GM19467 (cell line): ENCODE measurements at regions not wholly inside any gene's neighbourhood (a gene's known extent, or its start where the extent isn't known, plus 50 kb on each side); places are given as distances from the start of the nearest gene placed in this dataset.

Experiments used
- ATAC-seq: cut with Tn5 transposase; IDR thresholded peaks from one replicate; pipeline ENCODE4 v1.9.1; 2021; ENCODE audit warnings: mild to moderate bottlenecking, moderate library complexity; ENCODE audit not compliant: unreplicated experiment

- no peak for ATAC-seq
Measured at GRCh38 chr20:24862606-24863005, 86.5 kb upstream of the CST7 start.

- no peak for ATAC-seq
Measured at GRCh38 chr20:24863356-24863755, 85.7 kb upstream of the CST7 start.

- ATAC-seq: no peak
Measured at GRCh38 chr20:24866008-24866407, 83.1 kb upstream of the CST7 start.

GRCh38 chr20:24866742-24867141, 82.3 kb upstream of the CST7 start:
- no peak for ATAC-seq

GRCh38 chr20:24867556-24867955, 81.5 kb upstream of the CST7 start:
- ATAC-seq: no peak

- no peak for ATAC-seq
Measured at GRCh38 chr20:24868396-24868927, 80.6 kb upstream of the CST7 start.

- ATAC-seq: no peak
Measured at GRCh38 chr20:24868959-24869358, 80.1 kb upstream of the CST7 start.

GRCh38 chr20:24870057-24870456, 79.0 kb upstream of the CST7 start:
- ATAC-seq: no peak

GRCh38 chr20:24870881-24871280, 78.2 kb upstream of the CST7 start:
- ATAC-seq: peak; percentile 39

GRCh38 chr20:24871480-24872213, 77.4 kb upstream of the CST7 start:
- no peak for ATAC-seq

GRCh38 chr20:24872291-24873024, 76.6 kb upstream of the CST7 start:
- peak; percentile 55 for ATAC-seq

- ATAC-seq: no peak
Measured at GRCh38 chr20:24873025-24873620, 75.9 kb upstream of the CST7 start.

- ATAC-seq: no peak
Measured at GRCh38 chr20:24875078-24875477, 74.0 kb upstream of the CST7 start.

GRCh38 chr20:24877652-24878051, 71.4 kb upstream of the CST7 start:
- ATAC-seq: peak; percentile 49

- ATAC-seq: no peak
Measured at GRCh38 chr20:24878657-24879056, 70.4 kb upstream of the CST7 start.

- ATAC-seq: no peak
Measured at GRCh38 chr20:24879875-24880274, 69.2 kb upstream of the CST7 start.

- no peak for ATAC-seq
Measured at GRCh38 chr20:24880356-24880755, 68.7 kb upstream of the CST7 start.

- ATAC-seq: no peak
Measured at GRCh38 chr20:24890286-24890685, 58.8 kb upstream of the CST7 start.

GRCh38 chr20:24891546-24892393, 57.3 kb upstream of the CST7 start:
- no peak for ATAC-seq

GRCh38 chr20:24892522-24892921, 56.5 kb upstream of the CST7 start:
- ATAC-seq: no peak

GRCh38 chr20:24892931-24893330, 56.1 kb upstream of the CST7 start:
- no peak for ATAC-seq
